Activated T-helper 2 cell treated with anti-CD3 and anti-CD28 coated beads, Interferon-gamma antibody, Interleukin-2, Interleukin-4, amounts not matched to agents 10 μg/mL and 5 μg/mL and 100 μg/mL, durations not matched to agents 14 hours and 24 hours and 36 hours (primary cell): ENCODE measurements at regions not wholly inside any gene's neighbourhood (a gene's known extent, or its start where the extent isn't known, plus 50 kb on each side); places are given as distances from the start of the nearest gene placed in this dataset.

Source experiments
- DNase-seq: peaks from one replicate; pipeline ENCODE4 v3.0.0; 2021; ENCODE audit warnings: low spot score
- H3K27ac Mint-ChIP-seq: one replicate; pipeline ENCODE4 v1.8.0; 2021; ENCODE audit warnings: mixed read lengths
- H3K27me3 Mint-ChIP-seq: one replicate; pipeline ENCODE4 v1.8.0; 2021; ENCODE audit warnings: low read depth, mixed read lengths
- H3K36me3 Mint-ChIP-seq: one replicate; pipeline ENCODE4 v1.8.0; 2021; ENCODE audit warnings: low read depth, mixed read lengths
- H3K4me1 Mint-ChIP-seq: one replicate; pipeline ENCODE4 v1.8.0; 2021; ENCODE audit warnings: low read depth, mixed read lengths
- H3K4me3 Mint-ChIP-seq: one replicate; pipeline ENCODE4 v1.8.0; 2021; ENCODE audit warnings: low read depth, mild to moderate bottlenecking, moderate library complexity, mixed read lengths
- H3K9me3 Mint-ChIP-seq: one replicate; pipeline ENCODE4 v1.8.0; 2021; ENCODE audit warnings: mixed read lengths
- intact Hi-C: fragments of 100-400 bp; cut with micrococcal nuclease; formaldehyde crosslinking; loops from one replicate; pipeline ENCODE4 v1.15.1; 2023

- Mint-ChIP-seq H3K4me1 (no peaks in the 10 kb centered on the region), H3K27me3 (no peaks in the 10 kb centered on the region), H3K36me3 (no peaks in the 10 kb centered on the region), H3K27ac (no peak overlapping the region), H3K9me3 (no peaks in the 10 kb centered on the region), H3K4me3 (no peak overlapping the region)
- DNase-seq = no peak
- intact Hi-C loops = no loop called here
Observed at GRCh38 chr2:122105877-122106206, 350.4 kb downstream of the TSN start.

GRCh38 chr2:122108186-122108585 lies 352.7 kb downstream of the TSN start:
- H3K27ac Mint-ChIP-seq = no peak overlapping the region
- H3K27me3 Mint-ChIP-seq = no peaks in the 10 kb centered on the region
- H3K4me3 Mint-ChIP-seq = no peak overlapping the region
- no peaks in the 10 kb centered on the region for H3K36me3 Mint-ChIP-seq
- no peaks in the 10 kb centered on the region for H3K9me3 Mint-ChIP-seq
- DNase-seq = no peak
- no peaks in the 10 kb centered on the region for H3K4me1 Mint-ChIP-seq
- intact Hi-C loops = no loop called here

- H3K36me3 Mint-ChIP-seq = no peaks in the 10 kb centered on the region
- no peaks in the 10 kb centered on the region for H3K9me3 Mint-ChIP-seq
- H3K27me3 Mint-ChIP-seq = no peaks in the 10 kb centered on the region
- H3K4me1 Mint-ChIP-seq = no peaks in the 10 kb centered on the region
- no peak for DNase-seq
- H3K4me3 Mint-ChIP-seq = no peak overlapping the region
- intact Hi-C loops = no loop called here
- no peak overlapping the region for H3K27ac Mint-ChIP-seq
Observed at GRCh38 chr2:122112216-122113005, 357.0 kb downstream of the TSN start.

DNA sequence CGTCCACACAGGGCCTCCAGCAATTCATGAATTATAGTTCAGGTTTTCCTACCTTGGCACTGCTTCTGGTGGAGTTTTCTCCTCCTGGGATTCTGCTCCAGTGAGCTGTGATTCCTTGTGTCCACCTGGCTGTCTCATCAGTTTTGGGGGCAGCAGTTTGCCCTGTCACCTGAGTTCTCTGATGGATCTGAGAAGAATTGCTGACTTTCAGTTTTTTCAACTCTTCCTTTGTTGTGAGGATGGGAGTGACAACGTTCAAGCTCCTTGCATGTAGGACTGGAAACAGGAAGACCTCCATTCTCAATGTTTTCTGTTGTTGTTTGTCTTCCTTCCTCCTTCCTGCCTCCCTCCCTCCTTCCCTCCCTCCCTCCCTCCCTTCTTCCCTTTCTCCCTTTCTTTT lies 359.0 kb downstream of the TSN start:
- H3K4me1 Mint-ChIP-seq = no peaks in the 10 kb centered on the region
- H3K9me3 Mint-ChIP-seq = no peaks in the 10 kb centered on the region
- no peaks in the 10 kb centered on the region for H3K27me3 Mint-ChIP-seq
- intact Hi-C loops = no loop called here
- H3K27ac Mint-ChIP-seq = no peak overlapping the region
- DNase-seq = no peak
- H3K36me3 Mint-ChIP-seq = no peaks in the 10 kb centered on the region
- no peak overlapping the region for H3K4me3 Mint-ChIP-seq

DNA sequence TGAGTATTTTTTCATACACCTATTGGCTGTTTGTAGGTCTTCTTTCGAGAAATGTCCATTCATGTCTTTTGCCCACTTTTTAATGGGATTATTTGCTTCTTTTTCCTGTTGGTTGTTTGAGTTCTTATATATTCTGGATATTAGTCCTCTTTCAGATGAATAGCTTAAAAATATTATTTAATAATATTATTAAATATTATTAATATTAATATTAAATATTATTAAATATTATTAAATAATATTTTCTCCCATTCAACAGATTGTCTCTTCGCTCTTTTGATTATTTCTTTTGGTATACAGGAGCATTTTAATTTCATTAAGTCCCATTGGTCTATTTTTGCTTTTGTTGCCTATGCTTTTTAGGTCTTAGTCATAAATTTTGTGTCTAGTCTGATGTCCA lies 361.9 kb downstream of the TSN start:
- Mint-ChIP-seq H3K9me3 (no peaks in the 10 kb centered on the region), H3K4me1 (no peaks in the 10 kb centered on the region), H3K27me3 (no peaks in the 10 kb centered on the region), H3K27ac (no peak overlapping the region), H3K4me3 (no peak overlapping the region), H3K36me3 (no peaks in the 10 kb centered on the region)
- intact Hi-C loops = no loop called here
- no peak for DNase-seq

GRCh38 chr2:122129399-122129798 lies 373.9 kb downstream of the TSN start:
- Mint-ChIP-seq H3K4me1 (no peaks in the 10 kb centered on the region), H3K27me3 (no peaks in the 10 kb centered on the region), H3K27ac (no peak overlapping the region), H3K9me3 (peaks cover 48% of the 10 kb centered on the region), H3K36me3 (no peaks in the 10 kb centered on the region), H3K4me3 (no peak overlapping the region)
- DNase-seq = no peak
- intact Hi-C loops = no loop called here

DNA sequence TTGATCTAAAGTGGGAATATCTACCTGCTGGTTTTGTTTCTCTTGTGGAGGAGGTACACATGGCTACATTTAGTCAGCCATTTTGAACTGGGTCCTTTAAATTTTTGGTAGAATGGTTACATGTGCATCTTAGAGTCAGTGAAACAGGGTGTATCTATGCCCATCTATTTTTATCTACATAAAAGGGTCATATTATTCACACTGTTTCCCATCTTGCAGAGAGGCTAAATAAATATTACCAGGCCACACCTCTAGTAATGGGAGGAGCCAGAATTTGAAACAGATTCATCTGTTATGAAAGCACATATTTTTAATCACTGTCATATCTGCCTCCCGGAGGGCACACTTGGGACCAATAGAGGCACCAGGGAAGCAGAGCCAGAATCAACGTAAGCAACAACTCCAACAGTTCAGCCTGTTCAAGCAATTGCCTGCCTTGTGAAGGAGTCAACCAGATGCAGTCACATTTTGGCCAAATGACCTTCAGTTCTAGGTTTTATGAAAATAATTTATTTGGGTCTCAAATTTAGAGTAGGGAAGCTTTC lies 376.8 kb downstream of the TSN start:
- Mint-ChIP-seq H3K4me3 (no peak overlapping the region), H3K27ac (no peak overlapping the region), H3K4me1 (no peaks in the 10 kb centered on the region), H3K27me3 (no peaks in the 10 kb centered on the region), H3K36me3 (no peaks in the 10 kb centered on the region), H3K9me3 (peaks cover 32% of the 10 kb centered on the region)
- DNase-seq = no peak
- intact Hi-C loops = no loop called here

- Mint-ChIP-seq H3K27me3 (no peaks in the 10 kb centered on the region), H3K36me3 (no peaks in the 10 kb centered on the region), H3K4me1 (no peaks in the 10 kb centered on the region), H3K9me3 (peaks cover 9% of the 10 kb centered on the region), H3K4me3 (no peak overlapping the region), H3K27ac (no peak overlapping the region)
- intact Hi-C loops = no loop called here
- DNase-seq = no peak
Observed at GRCh38 chr2:122135021-122135937, 379.8 kb downstream of the TSN start.

- no peaks in the 10 kb centered on the region for H3K4me1 Mint-ChIP-seq
- H3K27ac Mint-ChIP-seq = no peak overlapping the region
- DNase-seq = no peak
- no peak overlapping the region for H3K4me3 Mint-ChIP-seq
- no peaks in the 10 kb centered on the region for H3K36me3 Mint-ChIP-seq
- H3K27me3 Mint-ChIP-seq = no peaks in the 10 kb centered on the region
- intact Hi-C loops = no loop called here
- peaks cover 4% of the 10 kb centered on the region for H3K9me3 Mint-ChIP-seq
Observed at GRCh38 chr2:122136056-122136455, 380.6 kb downstream of the TSN start.

DNA sequence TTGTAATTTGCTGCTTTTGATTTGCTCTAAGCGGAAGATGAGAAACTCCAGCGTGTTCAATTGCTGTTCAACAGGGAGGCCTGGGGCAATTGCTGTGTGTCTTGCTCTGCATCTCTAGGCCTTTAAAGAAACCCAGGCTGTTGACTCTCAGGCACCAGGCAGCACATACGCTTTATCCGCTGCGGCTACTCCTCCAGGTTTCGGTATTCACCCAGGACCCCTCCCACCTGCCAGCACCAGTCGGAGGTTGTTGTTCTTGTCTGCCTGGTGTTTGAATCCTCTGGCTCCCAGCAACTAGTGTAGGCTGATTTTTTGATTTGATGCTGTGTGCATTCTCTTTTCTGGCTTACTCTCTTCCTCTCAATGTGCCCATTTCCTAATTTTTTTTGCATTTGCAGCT lies 383.1 kb downstream of the TSN start:
- Mint-ChIP-seq H3K9me3 (no peaks in the 10 kb centered on the region), H3K36me3 (no peaks in the 10 kb centered on the region), H3K4me3 (no peak overlapping the region), H3K27ac (no peak overlapping the region), H3K4me1 (no peaks in the 10 kb centered on the region), H3K27me3 (no peaks in the 10 kb centered on the region)
- intact Hi-C loops = no loop called here
- DNase-seq = no peak

GRCh38 chr2:122139739-122140420 lies 384.4 kb downstream of the TSN start:
- intact Hi-C loops = loop anchor here (10.0 kb wide), 1 partner anchor 165 kb away; no protein-coding TSS in a partner anchor
- H3K9me3 Mint-ChIP-seq = no peaks in the 10 kb centered on the region
- H3K36me3 Mint-ChIP-seq = no peaks in the 10 kb centered on the region
- H3K27ac Mint-ChIP-seq = no peak overlapping the region
- no peak overlapping the region for H3K4me3 Mint-ChIP-seq
- H3K27me3 Mint-ChIP-seq = no peaks in the 10 kb centered on the region
- no peaks in the 10 kb centered on the region for H3K4me1 Mint-ChIP-seq
- DNase-seq = no peak

DNA sequence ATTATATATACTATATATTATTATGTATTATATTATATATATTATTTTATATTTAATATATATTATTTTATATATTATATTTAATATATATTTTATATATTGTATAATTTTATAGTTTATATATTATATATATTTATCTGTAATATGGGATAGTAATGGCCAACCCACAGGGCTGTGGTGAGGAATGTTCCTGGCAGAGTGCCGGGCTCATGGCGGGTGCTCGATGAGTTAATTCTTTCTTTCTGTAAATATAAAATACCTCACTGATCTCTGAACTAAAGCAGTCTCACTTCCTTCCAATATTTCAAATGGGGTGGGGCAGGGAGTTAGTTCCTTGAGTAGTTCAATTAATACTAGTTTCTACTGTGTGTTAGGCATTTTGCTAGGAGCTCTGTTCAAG lies 389.4 kb downstream of the TSN start:
- no peak for DNase-seq
- Mint-ChIP-seq H3K9me3 (no peaks in the 10 kb centered on the region), H3K4me3 (no peak overlapping the region), H3K4me1 (no peaks in the 10 kb centered on the region), H3K27ac (no peak overlapping the region), H3K36me3 (no peaks in the 10 kb centered on the region), H3K27me3 (no peaks in the 10 kb centered on the region)
- intact Hi-C loops = loop anchor here (10.0 kb wide), 1 partner anchor 170 kb away; no protein-coding TSS in a partner anchor
